ENCODE measurements at regions not wholly inside any gene's neighbourhood (a gene's known extent, or its start where the extent isn't known, plus 50 kb on each side); places are given as distances from the start of the nearest gene placed in this dataset.
A peak's percentile ranks its signal among the peaks of the same experiment; 100 is the strongest.

DNA sequence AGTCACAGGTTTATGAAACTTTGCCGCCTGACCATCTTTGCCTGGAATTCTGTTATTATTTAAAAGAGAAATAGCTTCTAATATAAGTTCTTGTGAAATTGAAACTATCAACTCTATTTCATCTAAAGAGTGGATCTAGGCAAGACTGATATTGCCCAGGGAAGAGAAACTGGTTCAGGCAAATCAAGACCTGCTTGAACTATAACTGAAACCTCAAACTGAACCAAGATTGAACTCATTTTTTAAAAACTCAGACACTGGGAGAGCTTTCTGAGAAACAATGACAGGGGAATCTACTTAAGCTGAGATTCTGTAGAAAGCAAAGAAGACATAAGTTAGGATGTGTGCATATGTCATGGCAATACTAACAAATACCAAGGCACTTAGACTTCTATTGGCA lies 815.8 kb downstream of the BRINP1 start:
- H3K27ac ChIP-seq (ENCODE audit: control insufficient read depth, insufficient read depth) = no peak overlapping the region
- H3K36me3 ChIP-seq (ENCODE audit: control insufficient read depth in 2 of 2, insufficient read depth in 2 of 2, low read length in 1 of 2) = no peaks in the 10 kb centered on the region
- DNase-seq (ENCODE audit: low read depth, low spot score) = no peak
- no peak overlapping the region for H3K9ac ChIP-seq (ENCODE audit: control insufficient read depth, insufficient read depth, low read length)
- ChIA-PET SMC1A (ENCODE audit: uncharacterized antibody, unreplicated experiment) (interaction anchor here (0.8 to 1.6 kb wide), 3 partner anchors 15 to 30 kb away, joined by 3 to 9 read pairs (median 3); no protein-coding TSS in a partner anchor), POLR2A (no interaction called here), CTCF (interaction anchor here (1.0 to 1.2 kb wide), 2 partner anchors 24 to 31 kb away, joined by 3 to 4 read pairs; no protein-coding TSS in a partner anchor), RAD21 (ENCODE audit: unreplicated experiment) (interaction anchor here (2.2 kb wide), 1 partner anchor 24 kb away, joined by 8 read pairs; no protein-coding TSS in a partner anchor)
- in situ Hi-C loops (cut with MboI) = no loop called here
- no peak for FAIRE-seq
- no TSS peak for BruUV-seq (replicated peaks)
- H3K4me1 ChIP-seq (ENCODE audit: control insufficient read depth, insufficient read depth, low read length) = no peaks in the 10 kb centered on the region
- H3K27me3 ChIP-seq (replicated peaks in 1 of 2; ENCODE audit: control insufficient read depth in 2 of 2, insufficient read depth in 2 of 2, low read length in 1 of 2) = no peaks in the 10 kb centered on the region
- H4K20me1 ChIP-seq (ENCODE audit: control insufficient read depth, insufficient read depth) = no peaks in the 10 kb centered on the region
- no peaks in the 10 kb centered on the region for H3K79me2 ChIP-seq (ENCODE audit: control insufficient read depth, insufficient read depth, low read length)
- no peak overlapping the region for H3K4me2 ChIP-seq (ENCODE audit: control insufficient read depth, insufficient read depth)
- TF ChIP-seq TAF1 (IDR thresholded peaks at IDR 0.05; ENCODE audit: borderline replicate concordance, low read depth, low read length) (no peak), RAD21 (IDR thresholded peaks at IDR 0.05; ENCODE audit: insufficient read depth, low read depth, low read length) (no peak), TCF12 (IDR thresholded peaks at IDR 0.05; ENCODE audit: low read depth, low read length) (no peak), KAT2A (conservative IDR thresholded peaks at IDR 0.05; ENCODE audit: control insufficient read depth, low read depth, low read length) (no peak), EP300 (IDR thresholded peaks at IDR 0.05; ENCODE audit: borderline replicate concordance in 1 of 2, control insufficient read depth in 1 of 2, low read depth in 2 of 2, low read length in 2 of 2) (no peak), NBN (IDR thresholded peaks at IDR 0.05) (no peak), TARDBP (IDR thresholded peaks at IDR 0.05; ENCODE audit: borderline replicate concordance) (no peak)
- WGBS (ENCODE audit: insufficient coverage, insufficient replicate concordance, low lambda C conversion rate, missing lambda C conversion rate) = 81% methylated on average over 1 of the region's 1 CpG
- intact Hi-C loops (cut with micrococcal nuclease; ENCODE audit: unreplicated experiment) = no loop called here
- no peak overlapping the region for H3K4me3 ChIP-seq
- no peaks in the 10 kb centered on the region for H3K9me3 ChIP-seq (replicated peaks; ENCODE audit: control insufficient read depth, insufficient read depth, low read length)
- ATAC-seq = peak; percentile 62
- no peak overlapping the region for H2AFZ ChIP-seq (ENCODE audit: control insufficient read depth, low read depth, low read length)

DNA sequence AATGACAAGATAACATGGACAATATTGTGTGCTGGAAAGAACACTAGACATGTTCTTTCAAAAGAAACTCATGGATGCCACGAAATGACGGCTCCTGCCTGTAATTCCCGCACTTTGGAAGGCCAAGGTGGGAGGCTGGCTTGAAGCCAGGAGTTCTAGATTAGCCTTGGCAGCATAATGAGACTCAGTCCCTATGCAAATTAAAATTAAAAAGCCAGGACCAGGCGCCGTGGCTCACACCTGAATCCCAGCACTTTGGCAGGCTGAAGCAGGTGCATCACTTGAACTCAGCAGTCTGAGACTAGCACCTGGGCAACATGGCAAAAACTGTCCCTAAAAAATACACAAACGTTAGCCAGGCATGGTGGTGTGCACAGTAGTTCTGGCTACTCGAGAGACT lies 814.2 kb downstream of the BRINP1 start:
- intact Hi-C loops (cut with micrococcal nuclease; ENCODE audit: unreplicated experiment) (no loop called here), in situ Hi-C loops (cut with MboI) (no loop called here)
- Histone ChIP-seq H4K20me1 (ENCODE audit: control insufficient read depth, insufficient read depth) (no peaks in the 10 kb centered on the region), H2AFZ (ENCODE audit: control insufficient read depth, low read depth, low read length) (no peak overlapping the region), H3K4me3 (no peak overlapping the region), H3K79me2 (ENCODE audit: control insufficient read depth, insufficient read depth, low read length) (no peaks in the 10 kb centered on the region), H3K27me3 (replicated peaks in 1 of 2; ENCODE audit: control insufficient read depth in 2 of 2, insufficient read depth in 2 of 2, low read length in 1 of 2) (no peaks in the 10 kb centered on the region), H3K4me1 (ENCODE audit: control insufficient read depth, insufficient read depth, low read length) (no peaks in the 10 kb centered on the region), H3K9ac (ENCODE audit: control insufficient read depth, insufficient read depth, low read length) (no peak overlapping the region), H3K27ac (ENCODE audit: control insufficient read depth, insufficient read depth) (no peak overlapping the region), H3K4me2 (ENCODE audit: control insufficient read depth, insufficient read depth) (no peak overlapping the region), H3K9me3 (replicated peaks; ENCODE audit: control insufficient read depth, insufficient read depth, low read length) (no peaks in the 10 kb centered on the region), H3K36me3 (ENCODE audit: control insufficient read depth in 2 of 2, insufficient read depth in 2 of 2, low read length in 1 of 2) (no peaks in the 10 kb centered on the region)
- SMC1A ChIA-PET (ENCODE audit: uncharacterized antibody, unreplicated experiment) = no interaction called here
- ATAC-seq (no peak), DNase-seq (ENCODE audit: low read depth, low spot score) (no peak), FAIRE-seq (no peak)
- BruUV-seq (replicated peaks) = no TSS peak
- POLR2A ChIA-PET = no interaction called here
- CTCF ChIA-PET = no interaction called here
- RAD21 ChIA-PET (ENCODE audit: unreplicated experiment) = no interaction called here
- 0% methylated on average over 7 of the region's 7 CpGs for whole genome bisulfite sequencing (ENCODE audit: insufficient coverage, insufficient replicate concordance, low lambda C conversion rate, missing lambda C conversion rate)
- TF ChIP-seq CHD4 (IDR thresholded peaks at IDR 0.05) = no peak
- no peak for TF ChIP-seq HDAC2 (IDR thresholded peaks at IDR 0.05)
- no peak for TF ChIP-seq ESRRA (IDR thresholded peaks at IDR 0.05; ENCODE audit: low read length)
- TF ChIP-seq STAT1 (conservative IDR thresholded peaks at IDR 0.05) = no peak
- TF ChIP-seq KLF5 (IDR thresholded peaks at IDR 0.05; ENCODE audit: partially characterized antibody) = no peak
- no peak for TF ChIP-seq MYB (IDR thresholded peaks at IDR 0.05; ENCODE audit: borderline replicate concordance, low read depth, low read length)
- TF ChIP-seq RUNX3 (IDR thresholded peaks at IDR 0.05; ENCODE audit: low read length) = no peak
- TF ChIP-seq ETV6 (conservative IDR thresholded peaks at IDR 0.05 in 1 of 2, IDR thresholded peaks at IDR 0.05 in 1 of 2; ENCODE audit: borderline replicate concordance in 1 of 2, low read depth in 1 of 2) = no peak
- no peak for TF ChIP-seq REST (IDR thresholded peaks at IDR 0.05; ENCODE audit: low read depth, low read length)
- no peak for TF ChIP-seq NR2C1 (IDR thresholded peaks at IDR 0.05)

Data from GM12878 (cell line).